Muscle layer of duodenum (tissue), 2 donors: ENCODE measurements at regions not wholly inside any gene's neighbourhood (a gene's known extent, or its start where the extent isn't known, plus 50 kb on each side); places are given as distances from the start of the nearest gene placed in this dataset.

Source experiments
- H3K27ac ChIP-seq: one replicate; pipeline ENCODE4 v1.7.0; 2013; ENCODE audit warnings: mild to moderate bottlenecking, low read length
- H3K27me3 ChIP-seq: one replicate; pipeline ENCODE4 v1.7.0; 2013; ENCODE audit warnings: low read depth, mild to moderate bottlenecking, control low read depth, low read length
- H3K36me3 ChIP-seq, 2 donors: one replicate each; pipeline ENCODE4 v1.7.0; 2013; ENCODE audit warnings: low read length in 2 of 2, control low read depth in 1 of 2, mild to moderate bottlenecking in 1 of 2; ENCODE audit not compliant: insufficient read depth in 2 of 2, control insufficient read depth in 1 of 2
- H3K4me1 ChIP-seq, 2 donors: one replicate each; pipeline ENCODE4 v1.7.0; 2013; ENCODE audit warnings: low read length in 2 of 2, mild to moderate bottlenecking in 2 of 2, control low read depth in 1 of 2, moderate library complexity in 1 of 2; ENCODE audit not compliant: insufficient read depth in 2 of 2, control insufficient read depth in 1 of 2
- H3K4me3 ChIP-seq, 2 donors: one replicate each; pipeline ENCODE4 v1.7.0; 2013; ENCODE audit warnings: low read length in 2 of 2, low read depth in 1 of 2, mild to moderate bottlenecking in 1 of 2
- H3K9me3 ChIP-seq, 2 donors: one replicate each; pipeline ENCODE4 v1.7.0; 2013; ENCODE audit warnings: low read length in 2 of 2, control low read depth in 1 of 2, mild to moderate bottlenecking in 1 of 2; ENCODE audit not compliant: control insufficient read depth in 1 of 2
- donor health status: healthy.

GRCh38 chr14:42731480-42731879 is 1124.8 kb downstream of the LRFN5 start:
- Histone ChIP-seq H3K27me3 (no peaks in the 10 kb centered on the region), H3K36me3 (no peaks in the 10 kb centered on the region), H3K27ac (no peak overlapping the region)

GRCh38 chr14:42729681-42730080 is 1123.0 kb downstream of the LRFN5 start:
- no peaks in the 10 kb centered on the region for H3K9me3 ChIP-seq
- no peak overlapping the region for H3K4me3 ChIP-seq
- H3K36me3 ChIP-seq = no peaks in the 10 kb centered on the region
- no peaks in the 10 kb centered on the region for H3K4me1 ChIP-seq
- H3K27me3 ChIP-seq = no peaks in the 10 kb centered on the region
- no peak overlapping the region for H3K27ac ChIP-seq

More at GRCh38 chr14:42731480-42731879, 1124.8 kb downstream of the LRFN5 start:
- Histone ChIP-seq H3K9me3 (no peaks in the 10 kb centered on the region), H3K4me3 (no peak overlapping the region), H3K4me1 (no peaks in the 10 kb centered on the region)

- Histone ChIP-seq H3K4me1 (no peaks in the 10 kb centered on the region), H3K27ac (no peak overlapping the region), H3K4me3 (no peak overlapping the region), H3K9me3 (no peaks in the 10 kb centered on the region), H3K36me3 (no peaks in the 10 kb centered on the region), H3K27me3 (no peaks in the 10 kb centered on the region)
These were observed 1112.7 kb downstream of the LRFN5 start for GRCh38 chr14:42719391-42719790.

- H3K27ac ChIP-seq = no peak overlapping the region
- H3K9me3 ChIP-seq = no peaks in the 10 kb centered on the region
- H3K36me3 ChIP-seq = no peaks in the 10 kb centered on the region
- H3K27me3 ChIP-seq = no peaks in the 10 kb centered on the region
- no peak overlapping the region for H3K4me3 ChIP-seq
- H3K4me1 ChIP-seq = no peaks in the 10 kb centered on the region
These were observed 1108.6 kb downstream of the LRFN5 start for GRCh38 chr14:42715316-42715715.

GRCh38 chr14:42710071-42710470 is 1103.4 kb downstream of the LRFN5 start:
- no peaks in the 10 kb centered on the region for H3K9me3 ChIP-seq
- H3K36me3 ChIP-seq = no peaks in the 10 kb centered on the region
- H3K27me3 ChIP-seq = no peaks in the 10 kb centered on the region
- no peak overlapping the region for H3K27ac ChIP-seq
- no peak overlapping the region for H3K4me3 ChIP-seq
- H3K4me1 ChIP-seq = no peaks in the 10 kb centered on the region

GRCh38 chr14:42703501-42703900 is 1096.8 kb downstream of the LRFN5 start:
- Histone ChIP-seq H3K4me1 (no peaks in the 10 kb centered on the region), H3K36me3 (no peaks in the 10 kb centered on the region), H3K4me3 (no peak overlapping the region), H3K9me3 (no peaks in the 10 kb centered on the region), H3K27me3 (no peaks in the 10 kb centered on the region), H3K27ac (no peak overlapping the region)

GRCh38 chr14:42687421-42687820 is 1080.7 kb downstream of the LRFN5 start:
- no peak overlapping the region for H3K27ac ChIP-seq
- no peaks in the 10 kb centered on the region for H3K27me3 ChIP-seq
- H3K4me1 ChIP-seq = no peaks in the 10 kb centered on the region
- H3K4me3 ChIP-seq = no peak overlapping the region
- H3K36me3 ChIP-seq = no peaks in the 10 kb centered on the region
- H3K9me3 ChIP-seq = no peaks in the 10 kb centered on the region

GRCh38 chr14:42683707-42684106 is 1077.0 kb downstream of the LRFN5 start:
- no peak overlapping the region for H3K4me3 ChIP-seq

GRCh38 chr14:42676636-42677035 is 1070.0 kb downstream of the LRFN5 start:
- Histone ChIP-seq H3K27me3 (no peaks in the 10 kb centered on the region), H3K4me1 (no peaks in the 10 kb centered on the region), H3K27ac (no peak overlapping the region), H3K36me3 (no peaks in the 10 kb centered on the region), H3K9me3 (no peaks in the 10 kb centered on the region), H3K4me3 (no peak overlapping the region)

More at GRCh38 chr14:42683707-42684106, 1077.0 kb downstream of the LRFN5 start:
- H3K27ac ChIP-seq = no peak overlapping the region
- H3K4me1 ChIP-seq = no peaks in the 10 kb centered on the region
- H3K36me3 ChIP-seq = no peaks in the 10 kb centered on the region
- H3K27me3 ChIP-seq = no peaks in the 10 kb centered on the region
- no peaks in the 10 kb centered on the region for H3K9me3 ChIP-seq

- Histone ChIP-seq H3K9me3 (no peaks in the 10 kb centered on the region), H3K36me3 (no peaks in the 10 kb centered on the region), H3K4me1 (no peaks in the 10 kb centered on the region), H3K27ac (no peak overlapping the region), H3K4me3 (no peak overlapping the region), H3K27me3 (no peaks in the 10 kb centered on the region)
These were observed 1067.3 kb downstream of the LRFN5 start for GRCh38 chr14:42673963-42674362.

- H3K36me3 ChIP-seq = no peaks in the 10 kb centered on the region
- no peaks in the 10 kb centered on the region for H3K27me3 ChIP-seq
- no peaks in the 10 kb centered on the region for H3K9me3 ChIP-seq
- no peak overlapping the region for H3K4me3 ChIP-seq
- no peak overlapping the region for H3K27ac ChIP-seq
- H3K4me1 ChIP-seq = no peaks in the 10 kb centered on the region
These were observed 1065.0 kb downstream of the LRFN5 start for GRCh38 chr14:42671636-42672035.

- H3K9me3 ChIP-seq = no peaks in the 10 kb centered on the region
- H3K36me3 ChIP-seq = no peaks in the 10 kb centered on the region
- H3K27me3 ChIP-seq = no peaks in the 10 kb centered on the region
- H3K27ac ChIP-seq = no peak overlapping the region
- H3K4me3 ChIP-seq = no peak overlapping the region
- H3K4me1 ChIP-seq = no peaks in the 10 kb centered on the region
These were observed 1058.4 kb downstream of the LRFN5 start for GRCh38 chr14:42665083-42665482.
